GDM1 (cell line): ENCODE measurements at regions not wholly inside any gene's neighbourhood (a gene's known extent, or its start where the extent isn't known, plus 50 kb on each side); places are given as distances from the start of the nearest gene placed in this dataset.

Source experiments
- DNase-seq: peaks from one replicate; lab custom pipeline; 2025; lab: John Stamatoyannopoulos, UW

- no peak for DNase-seq
Measured at GRCh38 chr5:174376726-174377373, 331.3 kb downstream of the NSG2 start.

- no peak for DNase-seq
Measured at GRCh38 chr5:174378121-174378874, 332.8 kb downstream of the NSG2 start.

DNA sequence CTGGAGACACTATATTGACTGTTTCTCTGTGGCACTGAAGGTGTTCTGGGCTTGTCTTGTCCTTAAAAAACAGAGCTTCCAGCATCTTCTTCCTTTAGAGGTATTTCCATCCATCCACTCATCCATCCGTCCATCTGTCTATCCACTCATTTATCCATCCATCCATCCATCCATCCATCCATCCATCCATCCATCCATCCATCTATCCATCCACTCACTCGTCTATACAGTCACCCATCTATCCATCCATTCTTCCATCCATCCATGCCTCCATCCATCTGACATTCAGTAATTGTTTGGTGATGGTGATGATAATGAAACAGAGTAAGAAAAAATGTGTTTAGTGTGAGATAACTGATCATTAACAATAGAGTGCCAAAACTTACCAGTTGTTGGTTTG is 334.8 kb downstream of the NSG2 start:
- DNase-seq, result no peak

- no peak for DNase-seq
Measured at GRCh38 chr5:174381241-174381640, 335.7 kb downstream of the NSG2 start.

GRCh38 chr5:174383210-174384167 is 338.0 kb downstream of the NSG2 start:
- DNase-seq, result no peak

DNA sequence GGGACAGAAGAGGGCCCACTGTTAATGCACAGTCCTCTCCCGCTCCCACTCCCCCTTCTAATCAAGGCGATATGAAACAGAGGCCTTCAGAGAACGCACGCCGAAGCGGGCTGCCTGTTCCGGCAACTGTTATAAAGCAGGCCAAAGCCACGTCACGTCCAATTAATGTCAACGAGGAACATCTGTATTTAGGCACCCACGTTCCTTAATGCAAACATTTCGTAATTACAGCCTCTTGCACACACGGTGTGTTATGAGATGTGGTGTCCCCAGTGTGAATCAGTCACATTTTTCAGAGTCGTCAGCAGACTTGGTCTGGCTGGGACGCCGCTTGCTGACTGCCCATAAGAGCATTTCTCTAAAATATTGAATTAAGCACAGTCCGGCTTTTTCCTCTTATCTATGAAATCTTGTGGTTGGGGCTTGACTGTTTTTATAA is 339.0 kb downstream of the NSG2 start:
- no peak for DNase-seq

GRCh38 chr5:174386306-174386705 is 338.1 kb upstream of the MSX2 start:
- DNase-seq, result no peak

DNA sequence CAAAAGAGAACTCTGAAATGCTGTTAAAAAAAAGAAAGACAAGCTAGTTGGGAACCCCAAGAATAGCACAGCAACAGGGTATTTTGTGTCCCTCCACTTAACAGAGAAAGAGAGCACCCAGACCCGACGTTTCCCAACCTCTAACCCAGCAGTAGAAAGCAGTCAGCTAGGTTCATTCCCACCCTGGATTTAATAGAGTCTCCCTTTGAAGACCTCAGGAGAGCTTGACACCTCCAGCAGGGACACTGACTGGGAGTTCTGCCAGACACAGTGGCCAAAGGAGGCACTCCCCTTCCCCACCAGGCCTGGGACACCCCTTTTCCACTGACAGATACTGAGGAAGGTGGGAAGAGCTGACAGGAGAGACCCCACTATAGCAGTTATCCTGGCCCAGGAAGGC is 337.5 kb upstream of the MSX2 start:
- no peak for DNase-seq

GRCh38 chr5:174387448-174387847 is 336.9 kb upstream of the MSX2 start:
- no peak for DNase-seq

DNA sequence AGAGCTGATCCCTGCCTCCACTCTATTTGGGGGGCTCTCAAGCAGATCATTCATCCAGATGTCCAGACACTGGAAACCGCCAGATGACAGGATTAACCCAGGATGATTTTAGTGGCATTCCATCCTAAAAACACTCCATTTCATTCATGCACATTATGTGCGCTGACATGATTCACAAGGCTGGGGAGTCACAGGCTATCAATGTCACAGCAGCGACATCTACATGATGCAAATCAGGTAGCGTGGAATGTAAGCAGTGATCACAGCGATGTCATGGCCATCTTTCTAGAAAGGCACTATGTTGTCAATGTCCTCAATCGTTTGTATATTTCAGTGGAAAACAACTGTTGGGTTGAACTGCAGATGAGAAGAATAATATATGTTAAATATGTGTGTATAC is 331.5 kb upstream of the MSX2 start:
- DNase-seq, result no peak

DNA sequence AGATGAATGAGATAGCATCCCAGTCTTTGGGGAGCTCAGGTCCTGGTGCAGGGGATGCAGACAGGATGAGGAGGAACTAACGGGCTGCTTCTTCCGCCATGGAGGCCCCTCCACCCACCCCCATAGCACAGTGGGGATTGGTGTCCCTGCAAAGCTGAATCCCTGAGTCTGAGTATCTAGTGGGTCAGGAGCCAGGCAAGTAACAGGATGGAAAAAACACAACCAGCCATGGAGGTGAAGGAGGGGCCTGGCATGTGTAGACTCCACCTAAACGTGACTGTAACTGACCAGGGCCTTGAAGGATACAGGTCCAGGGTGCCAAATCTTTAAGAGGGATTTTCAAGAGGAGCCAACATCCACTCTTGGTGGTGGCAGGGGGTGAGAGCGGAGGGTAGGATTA is 327.8 kb upstream of the MSX2 start:
- DNase-seq, result no peak

DNA sequence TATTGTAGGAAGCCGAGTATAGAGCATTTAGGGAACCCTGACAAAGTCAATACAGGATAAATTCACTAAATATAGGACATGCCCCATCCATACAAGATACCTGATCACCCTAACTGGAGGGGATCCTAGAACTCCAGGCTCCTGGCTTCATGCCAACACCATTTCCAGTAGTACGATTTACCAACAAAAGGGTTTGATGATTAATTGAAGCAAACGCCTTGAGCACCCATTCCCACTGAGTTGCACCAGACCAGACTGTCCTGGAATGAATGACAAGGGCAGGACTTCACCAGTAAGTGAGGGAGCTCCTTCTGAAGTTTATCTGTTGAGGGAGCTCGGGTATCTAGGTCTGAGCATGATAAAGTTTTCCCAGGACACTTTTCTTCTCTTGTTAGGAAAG is 327.2 kb upstream of the MSX2 start:
- no peak for DNase-seq

GRCh38 chr5:174398171-174398570 is 326.2 kb upstream of the MSX2 start:
- no peak for DNase-seq

DNA sequence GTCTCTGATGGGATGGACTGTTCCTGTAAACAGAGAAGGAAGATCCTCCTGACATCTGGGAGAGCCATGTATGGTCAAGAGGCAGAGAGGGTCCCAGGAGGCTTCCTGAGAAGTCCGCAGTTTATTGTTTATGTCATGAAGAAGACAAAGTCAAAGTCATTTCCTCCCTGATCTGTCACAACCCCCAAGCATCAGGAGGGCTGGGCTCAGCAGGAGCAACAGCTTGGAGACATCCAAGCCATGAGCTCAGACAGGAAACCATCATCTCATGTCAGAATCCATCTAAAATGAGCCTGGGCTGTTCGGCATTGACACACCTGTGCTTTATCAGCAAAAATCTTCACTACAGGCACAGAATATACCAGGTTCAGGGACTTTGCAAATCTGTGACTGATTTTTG is 325.0 kb upstream of the MSX2 start:
- DNase-seq, result no peak

DNA sequence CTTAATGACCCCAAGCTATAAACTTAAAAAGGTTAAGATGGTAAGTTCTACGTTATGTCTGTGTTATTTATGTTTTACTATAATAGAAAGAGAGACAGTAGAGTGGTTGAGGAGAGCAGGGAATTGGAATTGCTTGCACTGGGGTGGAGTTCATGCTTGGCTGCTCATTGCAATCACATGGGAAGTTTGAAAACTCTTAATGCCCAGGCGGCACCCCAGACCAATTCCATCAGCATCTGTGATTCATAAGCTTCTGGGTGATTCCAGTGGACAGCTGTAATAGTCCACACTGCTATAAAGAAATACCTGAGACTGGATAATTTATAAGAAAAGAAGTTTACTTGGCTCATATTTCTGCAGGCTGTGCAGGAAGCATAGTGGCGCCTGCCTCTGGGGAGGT is 323.9 kb upstream of the MSX2 start:
- DNase-seq, result no peak

GRCh38 chr5:174401793-174402192 is 322.6 kb upstream of the MSX2 start:
- DNase-seq, result no peak

GRCh38 chr5:174402222-174402812 is 322.1 kb upstream of the MSX2 start:
- DNase-seq, result no peak

DNA sequence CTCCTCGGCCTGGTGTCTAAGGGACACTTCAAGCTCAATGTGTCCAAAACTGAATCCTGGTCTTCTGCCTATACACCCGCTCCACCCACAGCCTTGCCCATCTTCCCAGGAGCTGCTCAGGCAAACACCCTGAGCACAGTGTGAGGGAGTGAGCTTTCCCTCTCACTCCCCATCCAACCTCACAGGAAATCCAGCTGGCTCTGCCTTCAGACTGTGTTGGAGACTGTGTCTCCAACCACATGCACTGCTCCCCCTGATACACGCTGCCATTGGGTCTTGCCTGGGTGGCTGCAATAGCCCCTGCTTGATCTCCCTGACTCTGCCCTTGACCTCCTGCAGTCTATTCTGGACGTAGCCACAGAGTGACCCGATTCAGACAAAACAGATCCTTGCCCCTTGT is 319.5 kb upstream of the MSX2 start:
- no peak for DNase-seq

DNA sequence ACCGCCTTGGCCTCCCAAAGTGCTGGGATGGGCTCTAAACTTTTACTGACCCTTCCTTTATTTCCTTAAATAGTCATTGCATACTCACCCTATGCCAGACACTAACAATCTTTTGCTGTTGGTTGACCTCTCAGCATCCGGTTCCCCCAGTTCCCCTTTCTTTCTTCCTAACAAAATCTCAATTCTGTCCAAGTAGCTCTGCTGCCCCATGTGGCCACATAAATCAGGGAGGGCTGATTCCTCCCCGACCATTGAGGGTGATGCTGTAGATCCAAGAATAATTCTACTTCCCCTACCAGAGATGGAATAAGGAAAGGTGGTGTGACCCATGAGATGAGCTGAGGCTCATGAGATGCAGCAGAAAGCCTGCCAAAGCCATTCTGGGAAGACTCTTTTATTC is 315.3 kb upstream of the MSX2 start:
- DNase-seq, result peak; percentile 22

DNA sequence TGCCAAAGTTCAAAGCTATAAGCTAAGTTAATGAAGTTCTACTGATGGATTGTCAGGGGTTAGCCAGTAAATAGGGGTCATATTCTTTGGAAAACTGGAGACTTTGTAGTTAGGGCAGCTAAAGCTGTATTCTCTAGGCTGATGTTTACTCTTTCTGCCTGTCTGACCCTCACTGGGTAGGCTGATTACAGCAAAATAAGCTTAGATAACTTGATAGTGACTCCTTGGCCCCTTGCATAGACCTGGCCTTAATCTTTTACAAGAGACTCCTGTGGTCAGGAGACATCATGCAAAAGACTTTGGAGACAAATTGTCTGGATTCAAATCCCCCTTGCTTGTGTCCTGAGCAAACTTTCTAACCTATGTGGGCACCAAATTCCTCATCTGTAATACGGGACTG is 314.4 kb upstream of the MSX2 start:
- no peak for DNase-seq

DNA sequence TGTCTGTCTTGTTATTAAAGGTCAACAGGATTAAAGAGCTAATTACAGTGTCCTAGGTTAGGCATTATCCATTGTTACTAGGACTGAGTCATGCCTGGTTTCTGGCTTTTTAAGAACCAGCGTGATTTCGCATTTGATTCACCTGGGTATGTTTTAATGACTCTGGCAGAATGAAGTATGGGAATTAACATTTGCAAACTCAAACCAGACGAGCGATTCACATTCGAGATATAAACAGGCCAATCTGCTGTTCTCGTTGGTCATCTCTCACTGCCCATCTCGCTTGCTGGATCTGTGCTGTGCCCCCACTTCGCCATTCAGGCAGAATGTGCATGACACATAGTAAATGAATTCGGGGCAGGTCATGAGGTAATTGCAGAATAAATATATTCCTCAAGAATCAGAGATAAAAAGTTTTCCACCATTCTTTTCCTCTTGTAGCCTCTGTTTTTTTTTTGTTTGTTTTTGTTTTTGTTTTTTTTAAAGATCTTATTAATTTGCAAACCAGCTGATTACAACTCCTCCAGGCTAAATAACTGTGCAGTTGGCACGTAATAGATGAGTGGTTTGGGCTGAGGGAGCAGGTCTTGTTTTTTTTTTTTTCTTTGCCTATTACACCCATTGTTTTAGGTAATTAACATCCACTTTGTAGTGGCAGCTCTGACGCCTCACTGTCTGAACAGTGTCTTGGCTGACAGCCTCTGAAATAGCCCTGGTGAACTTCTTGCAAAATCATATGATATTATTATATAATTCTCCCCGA is 313.5 kb upstream of the MSX2 start:
- DNase-seq, result no peak

- no peak for DNase-seq
Measured at GRCh38 chr5:174411479-174411819, 312.9 kb upstream of the MSX2 start.
